ENCODE measurements at regions not wholly inside any gene's neighbourhood (a gene's known extent, or its start where the extent isn't known, plus 50 kb on each side); places are given as distances from the start of the nearest gene placed in this dataset.

- Histone ChIP-seq H3K9me3 (ENCODE audit: control insufficient read depth in 5 of 5, low read length in 5 of 5) (no peaks in the 10 kb centered on the region), H3K36me3 (ENCODE audit: control insufficient read depth in 5 of 5, insufficient read depth in 5 of 5, low read length in 5 of 5) (no peaks in the 10 kb centered on the region), H3K9ac (ENCODE audit: low read length in 5 of 5) (no peak overlapping the region), H3K4me1 (ENCODE audit: control insufficient read depth in 5 of 5, insufficient read depth in 5 of 5, low read length in 5 of 5) (no peaks in the 10 kb centered on the region), H3K27me3 (ENCODE audit: control insufficient read depth in 5 of 5, insufficient read depth in 4 of 5, low read length in 5 of 5) (no peaks in the 10 kb centered on the region), H3K27ac (ENCODE audit: low read depth, low read length) (no peak overlapping the region), H3K4me3 (ENCODE audit: low read depth in 1 of 5, low read length in 5 of 5) (no peak overlapping the region)
These were observed 124.2 kb upstream of the ATP10B start for GRCh38 chr5:160976181-160976580.

GRCh38 chr5:160970605-160971191 lies 118.7 kb upstream of the ATP10B start:
- Histone ChIP-seq H3K9ac (ENCODE audit: low read length in 5 of 5) (no peak overlapping the region), H3K4me1 (ENCODE audit: control insufficient read depth in 5 of 5, insufficient read depth in 5 of 5, low read length in 5 of 5) (no peaks in the 10 kb centered on the region), H3K27me3 (ENCODE audit: control insufficient read depth in 5 of 5, insufficient read depth in 4 of 5, low read length in 5 of 5) (no peaks in the 10 kb centered on the region), H3K27ac (ENCODE audit: low read depth, low read length) (no peak overlapping the region), H3K36me3 (ENCODE audit: control insufficient read depth in 5 of 5, insufficient read depth in 5 of 5, low read length in 5 of 5) (no peaks in the 10 kb centered on the region), H3K9me3 (ENCODE audit: control insufficient read depth in 5 of 5, low read length in 5 of 5) (no peaks in the 10 kb centered on the region), H3K4me3 (ENCODE audit: low read depth in 1 of 5, low read length in 5 of 5) (no peak overlapping the region)

GRCh38 chr5:160969645-160970044 lies 117.6 kb upstream of the ATP10B start:
- H3K36me3 ChIP-seq (ENCODE audit: control insufficient read depth in 5 of 5, insufficient read depth in 5 of 5, low read length in 5 of 5), result no peaks in the 10 kb centered on the region
- no peak overlapping the region for H3K27ac ChIP-seq (ENCODE audit: low read depth, low read length)
- no peak overlapping the region for H3K4me3 ChIP-seq (ENCODE audit: low read depth in 1 of 5, low read length in 5 of 5)
- no peaks in the 10 kb centered on the region for H3K27me3 ChIP-seq (ENCODE audit: control insufficient read depth in 5 of 5, insufficient read depth in 4 of 5, low read length in 5 of 5)
- H3K4me1 ChIP-seq (ENCODE audit: control insufficient read depth in 5 of 5, insufficient read depth in 5 of 5, low read length in 5 of 5), result no peaks in the 10 kb centered on the region
- H3K9me3 ChIP-seq (ENCODE audit: control insufficient read depth in 5 of 5, low read length in 5 of 5), result no peaks in the 10 kb centered on the region
- no peak overlapping the region for H3K9ac ChIP-seq (ENCODE audit: low read length in 5 of 5)

- no peaks in the 10 kb centered on the region for H3K9me3 ChIP-seq (ENCODE audit: control insufficient read depth in 5 of 5, low read length in 5 of 5)
- H3K4me3 ChIP-seq (ENCODE audit: low read depth in 1 of 5, low read length in 5 of 5), result no peak overlapping the region
- H3K4me1 ChIP-seq (ENCODE audit: control insufficient read depth in 5 of 5, insufficient read depth in 5 of 5, low read length in 5 of 5), result no peaks in the 10 kb centered on the region
- no peak overlapping the region for H3K9ac ChIP-seq (ENCODE audit: low read length in 5 of 5)
- H3K27me3 ChIP-seq (ENCODE audit: control insufficient read depth in 5 of 5, insufficient read depth in 4 of 5, low read length in 5 of 5), result no peaks in the 10 kb centered on the region
- no peaks in the 10 kb centered on the region for H3K36me3 ChIP-seq (ENCODE audit: control insufficient read depth in 5 of 5, insufficient read depth in 5 of 5, low read length in 5 of 5)
- H3K27ac ChIP-seq (ENCODE audit: low read depth, low read length), result no peak overlapping the region
These were observed 116.5 kb upstream of the ATP10B start for GRCh38 chr5:160968480-160968879.

- H3K36me3 ChIP-seq (ENCODE audit: control insufficient read depth in 5 of 5, insufficient read depth in 5 of 5, low read length in 5 of 5), result no peaks in the 10 kb centered on the region
- no peak overlapping the region for H3K4me3 ChIP-seq (ENCODE audit: low read depth in 1 of 5, low read length in 5 of 5)
- H3K4me1 ChIP-seq (ENCODE audit: control insufficient read depth in 5 of 5, insufficient read depth in 5 of 5, low read length in 5 of 5), result no peaks in the 10 kb centered on the region
- H3K27me3 ChIP-seq (ENCODE audit: control insufficient read depth in 5 of 5, insufficient read depth in 4 of 5, low read length in 5 of 5), result no peaks in the 10 kb centered on the region
- no peaks in the 10 kb centered on the region for H3K9me3 ChIP-seq (ENCODE audit: control insufficient read depth in 5 of 5, low read length in 5 of 5)
- H3K27ac ChIP-seq (ENCODE audit: low read depth, low read length), result no peak overlapping the region
- H3K9ac ChIP-seq (ENCODE audit: low read length in 5 of 5), result no peak overlapping the region
These were observed 114.9 kb upstream of the ATP10B start for GRCh38 chr5:160966921-160967320.

GRCh38 chr5:160961761-160962160 lies 109.8 kb upstream of the ATP10B start:
- Histone ChIP-seq H3K4me3 (ENCODE audit: low read depth in 1 of 5, low read length in 5 of 5) (no peak overlapping the region), H3K9ac (ENCODE audit: low read length in 5 of 5) (no peak overlapping the region), H3K27ac (ENCODE audit: low read depth, low read length) (no peak overlapping the region)

GRCh38 chr5:160961038-160961437 lies 109.0 kb upstream of the ATP10B start:
- Histone ChIP-seq H3K36me3 (ENCODE audit: control insufficient read depth in 5 of 5, insufficient read depth in 5 of 5, low read length in 5 of 5) (no peaks in the 10 kb centered on the region), H3K27me3 (ENCODE audit: control insufficient read depth in 5 of 5, insufficient read depth in 4 of 5, low read length in 5 of 5) (no peaks in the 10 kb centered on the region), H3K4me3 (ENCODE audit: low read depth in 1 of 5, low read length in 5 of 5) (no peak overlapping the region), H3K27ac (ENCODE audit: low read depth, low read length) (no peak overlapping the region), H3K9ac (ENCODE audit: low read length in 5 of 5) (no peak overlapping the region), H3K4me1 (ENCODE audit: control insufficient read depth in 5 of 5, insufficient read depth in 5 of 5, low read length in 5 of 5) (no peaks in the 10 kb centered on the region), H3K9me3 (ENCODE audit: control insufficient read depth in 5 of 5, low read length in 5 of 5) (no peaks in the 10 kb centered on the region)

More at GRCh38 chr5:160961761-160962160, 109.8 kb upstream of the ATP10B start:
- Histone ChIP-seq H3K9me3 (ENCODE audit: control insufficient read depth in 5 of 5, low read length in 5 of 5) (no peaks in the 10 kb centered on the region), H3K27me3 (ENCODE audit: control insufficient read depth in 5 of 5, insufficient read depth in 4 of 5, low read length in 5 of 5) (no peaks in the 10 kb centered on the region), H3K4me1 (ENCODE audit: control insufficient read depth in 5 of 5, insufficient read depth in 5 of 5, low read length in 5 of 5) (no peaks in the 10 kb centered on the region), H3K36me3 (ENCODE audit: control insufficient read depth in 5 of 5, insufficient read depth in 5 of 5, low read length in 5 of 5) (no peaks in the 10 kb centered on the region)

- H3K36me3 ChIP-seq (ENCODE audit: control insufficient read depth in 5 of 5, insufficient read depth in 5 of 5, low read length in 5 of 5), result no peaks in the 10 kb centered on the region
- H3K4me1 ChIP-seq (ENCODE audit: control insufficient read depth in 5 of 5, insufficient read depth in 5 of 5, low read length in 5 of 5), result no peaks in the 10 kb centered on the region
- no peaks in the 10 kb centered on the region for H3K9me3 ChIP-seq (ENCODE audit: control insufficient read depth in 5 of 5, low read length in 5 of 5)
- H3K9ac ChIP-seq (ENCODE audit: low read length in 5 of 5), result no peak overlapping the region
- H3K27me3 ChIP-seq (ENCODE audit: control insufficient read depth in 5 of 5, insufficient read depth in 4 of 5, low read length in 5 of 5), result no peaks in the 10 kb centered on the region
- no peak overlapping the region for H3K4me3 ChIP-seq (ENCODE audit: low read depth in 1 of 5, low read length in 5 of 5)
- no peak overlapping the region for H3K27ac ChIP-seq (ENCODE audit: low read depth, low read length)
These were observed 108.6 kb upstream of the ATP10B start for GRCh38 chr5:160960592-160960991.

- no peaks in the 10 kb centered on the region for H3K27me3 ChIP-seq (ENCODE audit: control insufficient read depth in 5 of 5, insufficient read depth in 4 of 5, low read length in 5 of 5)
- H3K27ac ChIP-seq (ENCODE audit: low read depth, low read length), result no peak overlapping the region
- H3K4me3 ChIP-seq (ENCODE audit: low read depth in 1 of 5, low read length in 5 of 5), result no peak overlapping the region
- H3K9me3 ChIP-seq (ENCODE audit: control insufficient read depth in 5 of 5, low read length in 5 of 5), result no peaks in the 10 kb centered on the region
- H3K36me3 ChIP-seq (ENCODE audit: control insufficient read depth in 5 of 5, insufficient read depth in 5 of 5, low read length in 5 of 5), result no peaks in the 10 kb centered on the region
- H3K9ac ChIP-seq (ENCODE audit: low read length in 5 of 5), result no peak overlapping the region
- no peaks in the 10 kb centered on the region for H3K4me1 ChIP-seq (ENCODE audit: control insufficient read depth in 5 of 5, insufficient read depth in 5 of 5, low read length in 5 of 5)
These were observed 107.8 kb upstream of the ATP10B start for GRCh38 chr5:160959804-160960203.

- no peaks in the 10 kb centered on the region for H3K36me3 ChIP-seq (ENCODE audit: control insufficient read depth in 5 of 5, insufficient read depth in 5 of 5, low read length in 5 of 5)
- no peaks in the 10 kb centered on the region for H3K27me3 ChIP-seq (ENCODE audit: control insufficient read depth in 5 of 5, insufficient read depth in 4 of 5, low read length in 5 of 5)
- H3K9me3 ChIP-seq (ENCODE audit: control insufficient read depth in 5 of 5, low read length in 5 of 5), result no peaks in the 10 kb centered on the region
- H3K27ac ChIP-seq (ENCODE audit: low read depth, low read length), result no peak overlapping the region
- no peaks in the 10 kb centered on the region for H3K4me1 ChIP-seq (ENCODE audit: control insufficient read depth in 5 of 5, insufficient read depth in 5 of 5, low read length in 5 of 5)
- H3K9ac ChIP-seq (ENCODE audit: low read length in 5 of 5), result no peak overlapping the region
- H3K4me3 ChIP-seq (ENCODE audit: low read depth in 1 of 5, low read length in 5 of 5), result no peak overlapping the region
These were observed 105.4 kb upstream of the ATP10B start for GRCh38 chr5:160957312-160957861.

All from subcutaneous abdominal adipose tissue (tissue), 5 donors.